HEK293 (cell line): ENCODE measurements at regions not wholly inside any gene's neighbourhood (a gene's known extent, or its start where the extent isn't known, plus 50 kb on each side); places are given as distances from the start of the nearest gene placed in this dataset.

Experiments used
- CTCF ChIA-PET: fragments of 350-600 bp; formaldehyde crosslinking; extraction: SDS; loops from one replicate; lab custom pipeline; 2021; ENCODE audit warnings: antibody characterized with exemption; lab: Yijun Ruan, JAX
- POLR2A ChIA-PET: fragments of 300-600 bp; formaldehyde crosslinking; extraction: SDS; loops from one replicate; lab custom pipeline; 2020; ENCODE audit warnings: antibody characterized with exemption, inconsistent platforms; lab: Yijun Ruan, JAX
- H3K27ac ChIP-seq: fragments of 200-500 bp; sonication (Bioruptor generic); 2 replicates; pipeline ENCODE4 v1.5.1; 2014; ENCODE audit warnings: low read depth, low read length, control low read depth, inconsistent platforms; ENCODE audit errors: extremely low read depth
- H3K36me3 ChIP-seq, 2 experiments: fragments of 200-500 bp in 1 of 2; sonication (Bioruptor generic) in 1 of 2; 1 replicate in 1 of 2; 2 replicates in 1 of 2; pipeline ENCODE4 v1.5.1; 2014 to 2017; ENCODE audit warnings: inconsistent platforms in 2 of 2, low read length in 2 of 2; ENCODE audit not compliant: control insufficient read depth in 2 of 2, insufficient read depth in 1 of 2
- H3K4me1 ChIP-seq: fragments of 200-500 bp; sonication (Bioruptor generic); 2 replicates; pipeline ENCODE4 v1.5.1; 2014; ENCODE audit warnings: mild to moderate bottlenecking, low read length, inconsistent platforms; ENCODE audit not compliant: control insufficient read depth, insufficient read depth
- H3K4me3 ChIP-seq: 2 replicates; pipeline ENCODE4 v1.5.1; 2011; ENCODE audit warnings: low read depth, mild to moderate bottlenecking, control low read depth, low read length, moderate library complexity
- H3K9me3 ChIP-seq: fragments of 200-500 bp; sonication (Bioruptor generic); 2 replicates; pipeline ENCODE4 v1.5.1; 2014; ENCODE audit warnings: low read depth, low read length, inconsistent platforms; ENCODE audit not compliant: control insufficient read depth, insufficient read depth
- GFI1B ChIP-seq: fragments of 450-650 bp; formaldehyde crosslinking; IDR thresholded peaks from 2 replicates; pipeline ENCODE4 v1.5.1; 2016; ENCODE audit warnings: missing biosample characterization, missing genetic modification characterization
- ZFHX2 ChIP-seq: fragments of 450-650 bp; formaldehyde crosslinking; conservative IDR thresholded peaks from 2 replicates; pipeline ENCODE4 v1.5.1; 2016; ENCODE audit warnings: missing biosample characterization, missing genetic modification characterization
- ZFP69B ChIP-seq: fragments of 450-650 bp; formaldehyde crosslinking; IDR thresholded peaks from 2 replicates; pipeline ENCODE4 v1.5.1; 2016; ENCODE audit warnings: missing biosample characterization, missing genetic modification characterization
- ZIC2 ChIP-seq: fragments of 450-650 bp; formaldehyde crosslinking; IDR thresholded peaks from 2 replicates; pipeline ENCODE4 v1.5.1; 2016; ENCODE audit warnings: missing biosample characterization, missing genetic modification characterization
- ZNF132 ChIP-seq: fragments of 450-650 bp; formaldehyde crosslinking; IDR thresholded peaks from 2 replicates; pipeline ENCODE4 v1.5.1; 2017; ENCODE audit warnings: missing biosample characterization, missing genetic modification characterization, borderline replicate concordance
- ZNF16 ChIP-seq: fragments of 450-650 bp; formaldehyde crosslinking; IDR thresholded peaks from 2 replicates; pipeline ENCODE4 v1.5.1; 2016; ENCODE audit warnings: low read depth, missing biosample characterization, missing genetic modification characterization
- ZNF184 ChIP-seq: fragments of 450-650 bp; IDR thresholded peaks from 2 replicates; pipeline ENCODE4 v1.5.1; 2018; ENCODE audit warnings: missing biosample characterization, mild to moderate bottlenecking, missing genetic modification characterization
- ZNF19 ChIP-seq: fragments of 450-650 bp; formaldehyde crosslinking; IDR thresholded peaks from 2 replicates; pipeline ENCODE4; 2016; ENCODE audit warnings: missing biosample characterization, missing genetic modification characterization, low read depth
- ZNF23 ChIP-seq: fragments of 450-650 bp; formaldehyde crosslinking; IDR thresholded peaks from 2 replicates; pipeline ENCODE4 v1.5.1; 2016; ENCODE audit warnings: missing biosample characterization, missing genetic modification characterization, borderline replicate concordance
- ZNF292 ChIP-seq: fragments of 450-650 bp; formaldehyde crosslinking; IDR thresholded peaks from 2 replicates; pipeline ENCODE4 v1.5.1; 2016; ENCODE audit warnings: low read depth, missing biosample characterization, missing genetic modification characterization, borderline replicate concordance
- ZNF354C ChIP-seq: fragments of 450-650 bp; formaldehyde crosslinking; IDR thresholded peaks from 2 replicates; pipeline ENCODE4 v1.5.1; 2016; ENCODE audit warnings: missing biosample characterization, missing genetic modification characterization, low read depth, borderline replicate concordance
- ZNF391 ChIP-seq: fragments of 450-650 bp; formaldehyde crosslinking; IDR thresholded peaks from 2 replicates; pipeline ENCODE4 v1.5.1; 2016; ENCODE audit warnings: low read depth, missing biosample characterization, missing genetic modification characterization, borderline replicate concordance
- ZNF426 ChIP-seq: fragments of 450-650 bp; formaldehyde crosslinking; IDR thresholded peaks from 2 replicates; pipeline ENCODE4 v1.5.1; 2017; ENCODE audit warnings: missing biosample characterization, missing genetic modification characterization, mild to moderate bottlenecking, inconsistent platforms, moderate library complexity
- ZNF654 ChIP-seq: fragments of 450-650 bp; formaldehyde crosslinking; IDR thresholded peaks from 2 replicates; pipeline ENCODE4 v1.5.1; 2016; ENCODE audit warnings: low read depth, missing biosample characterization, missing genetic modification characterization
- ZNF677 ChIP-seq: fragments of 450-650 bp; IDR thresholded peaks from 2 replicates; pipeline ENCODE4 v1.5.0; 2018; ENCODE audit warnings: missing biosample characterization, mild to moderate bottlenecking, missing genetic modification characterization, moderate library complexity
- ZNF777 ChIP-seq: fragments of 450-650 bp; formaldehyde crosslinking; IDR thresholded peaks from 2 replicates; pipeline ENCODE4 v1.5.1; 2017; ENCODE audit warnings: missing biosample characterization, missing genetic modification characterization, borderline replicate concordance
- TF ChIP-seq, protein P1 (sequence below): fragments of 450-650 bp; formaldehyde crosslinking; IDR thresholded peaks from 2 replicates; pipeline ENCODE4 v1.5.1; 2016; ENCODE audit warnings: missing biosample characterization, missing genetic modification characterization
- TF ChIP-seq, protein P2 (sequence below): fragments of 450-650 bp; formaldehyde crosslinking; IDR thresholded peaks from 2 replicates; pipeline ENCODE4 v1.5.1; 2016; ENCODE audit warnings: missing biosample characterization, missing genetic modification characterization
- TF ChIP-seq, protein P3 (sequence below): fragments of 450-650 bp; formaldehyde crosslinking; IDR thresholded peaks from 2 replicates; pipeline ENCODE4 v1.5.1; 2017; ENCODE audit warnings: missing biosample characterization, missing genetic modification characterization

DNA sequence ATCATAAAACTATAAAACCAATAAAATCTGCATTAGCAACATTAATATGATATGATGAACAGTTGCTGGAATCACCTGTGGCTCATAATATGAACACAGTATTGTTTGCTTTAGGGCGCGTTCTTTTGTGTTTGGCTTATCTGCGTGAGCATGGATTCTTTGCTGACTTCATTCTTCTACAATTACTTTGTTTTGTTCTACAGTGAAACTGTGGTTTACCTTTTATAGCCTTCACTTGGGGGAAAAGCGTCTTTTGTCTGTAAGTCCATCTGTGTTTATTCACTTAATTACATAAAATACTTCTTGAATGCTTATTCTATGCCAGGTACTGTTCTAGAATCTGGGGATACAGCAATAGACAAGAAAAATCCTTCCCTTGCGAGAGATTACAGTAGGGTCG lies 74.0 kb upstream of the SEC11C start (continued):
- TF ChIP-seq ZNF677 (tag by site-specific recombination) (no peak), ZFHX2 (tag by site-specific recombination) (no peak), ZNF23 (tag by site-specific recombination) (no peak), ZIC2 (no peak), ZNF292 (tag by site-specific recombination) (no peak)
- TF ChIP-seq, protein P1, sequence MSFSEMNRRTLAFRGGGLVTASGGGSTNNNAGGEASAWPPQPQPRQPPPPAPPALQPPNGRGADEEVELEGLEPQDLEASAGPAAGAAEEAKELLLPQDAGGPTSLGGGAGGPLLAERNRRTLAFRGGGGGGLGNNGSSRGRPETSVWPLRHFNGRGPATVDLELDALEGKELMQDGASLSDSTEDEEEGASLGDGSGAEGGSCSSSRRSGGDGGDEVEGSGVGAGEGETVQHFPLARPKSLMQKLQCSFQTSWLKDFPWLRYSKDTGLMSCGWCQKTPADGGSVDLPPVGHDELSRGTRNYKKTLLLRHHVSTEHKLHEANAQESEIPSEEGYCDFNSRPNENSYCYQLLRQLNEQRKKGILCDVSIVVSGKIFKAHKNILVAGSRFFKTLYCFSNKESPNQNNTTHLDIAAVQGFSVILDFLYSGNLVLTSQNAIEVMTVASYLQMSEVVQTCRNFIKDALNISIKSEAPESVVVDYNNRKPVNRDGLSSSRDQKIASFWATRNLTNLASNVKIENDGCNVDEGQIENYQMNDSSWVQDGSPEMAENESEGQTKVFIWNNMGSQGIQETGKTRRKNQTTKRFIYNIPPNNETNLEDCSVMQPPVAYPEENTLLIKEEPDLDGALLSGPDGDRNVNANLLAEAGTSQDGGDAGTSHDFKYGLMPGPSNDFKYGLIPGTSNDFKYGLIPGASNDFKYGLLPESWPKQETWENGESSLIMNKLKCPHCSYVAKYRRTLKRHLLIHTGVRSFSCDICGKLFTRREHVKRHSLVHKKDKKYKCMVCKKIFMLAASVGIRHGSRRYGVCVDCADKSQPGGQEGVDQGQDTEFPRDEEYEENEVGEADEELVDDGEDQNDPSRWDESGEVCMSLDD (tag by site-specific recombination) = no peak

DNA sequence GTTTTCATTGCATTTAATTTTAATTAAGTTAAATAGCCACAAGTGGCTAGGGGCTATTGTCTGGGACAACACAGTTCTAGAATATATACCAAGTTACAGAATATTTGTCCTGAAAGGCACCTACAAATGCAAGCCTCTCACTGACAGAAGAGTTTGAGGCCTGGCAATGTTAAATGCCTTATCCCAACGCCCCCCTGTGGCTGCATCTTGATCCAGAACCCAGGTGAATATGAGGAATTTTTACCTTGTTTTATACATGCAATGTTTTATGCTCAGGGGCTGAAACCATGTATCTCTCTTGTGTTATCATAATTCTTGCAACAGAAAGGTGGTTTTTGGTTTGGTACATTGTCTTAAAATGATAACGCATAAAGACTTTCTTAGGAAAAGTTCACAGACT lies 71.8 kb upstream of the SEC11C start:
- Histone ChIP-seq H3K4me1 (peaks cover 12% of the 10 kb centered on the region), H3K9me3 (no peaks in the 10 kb centered on the region), H3K36me3 (no peaks in the 10 kb centered on the region), H3K4me3 (no peak overlapping the region), H3K27ac (no peak overlapping the region)
- CTCF ChIA-PET = interaction anchor here (0.6 to 5.8 kb wide), 15 partner anchors 9 to 1993 kb away, joined by 3 to 206 read pairs (median 6); no protein-coding TSS in a partner anchor
- POLR2A ChIA-PET = no interaction called here
- TF ChIP-seq ZNF654 = 0 out of 2 replicates have a peak, but pooled peaks have one; percentile 15
- TF ChIP-seq, protein P1 (tag by site-specific recombination) = no peak
- TF ChIP-seq, protein P2, sequence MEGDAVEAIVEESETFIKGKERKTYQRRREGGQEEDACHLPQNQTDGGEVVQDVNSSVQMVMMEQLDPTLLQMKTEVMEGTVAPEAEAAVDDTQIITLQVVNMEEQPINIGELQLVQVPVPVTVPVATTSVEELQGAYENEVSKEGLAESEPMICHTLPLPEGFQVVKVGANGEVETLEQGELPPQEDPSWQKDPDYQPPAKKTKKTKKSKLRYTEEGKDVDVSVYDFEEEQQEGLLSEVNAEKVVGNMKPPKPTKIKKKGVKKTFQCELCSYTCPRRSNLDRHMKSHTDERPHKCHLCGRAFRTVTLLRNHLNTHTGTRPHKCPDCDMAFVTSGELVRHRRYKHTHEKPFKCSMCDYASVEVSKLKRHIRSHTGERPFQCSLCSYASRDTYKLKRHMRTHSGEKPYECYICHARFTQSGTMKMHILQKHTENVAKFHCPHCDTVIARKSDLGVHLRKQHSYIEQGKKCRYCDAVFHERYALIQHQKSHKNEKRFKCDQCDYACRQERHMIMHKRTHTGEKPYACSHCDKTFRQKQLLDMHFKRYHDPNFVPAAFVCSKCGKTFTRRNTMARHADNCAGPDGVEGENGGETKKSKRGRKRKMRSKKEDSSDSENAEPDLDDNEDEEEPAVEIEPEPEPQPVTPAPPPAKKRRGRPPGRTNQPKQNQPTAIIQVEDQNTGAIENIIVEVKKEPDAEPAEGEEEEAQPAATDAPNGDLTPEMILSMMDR (tag by site-specific recombination) = 0 out of 2 replicates have a peak, but pooled peaks have one; percentile 29

DNA sequence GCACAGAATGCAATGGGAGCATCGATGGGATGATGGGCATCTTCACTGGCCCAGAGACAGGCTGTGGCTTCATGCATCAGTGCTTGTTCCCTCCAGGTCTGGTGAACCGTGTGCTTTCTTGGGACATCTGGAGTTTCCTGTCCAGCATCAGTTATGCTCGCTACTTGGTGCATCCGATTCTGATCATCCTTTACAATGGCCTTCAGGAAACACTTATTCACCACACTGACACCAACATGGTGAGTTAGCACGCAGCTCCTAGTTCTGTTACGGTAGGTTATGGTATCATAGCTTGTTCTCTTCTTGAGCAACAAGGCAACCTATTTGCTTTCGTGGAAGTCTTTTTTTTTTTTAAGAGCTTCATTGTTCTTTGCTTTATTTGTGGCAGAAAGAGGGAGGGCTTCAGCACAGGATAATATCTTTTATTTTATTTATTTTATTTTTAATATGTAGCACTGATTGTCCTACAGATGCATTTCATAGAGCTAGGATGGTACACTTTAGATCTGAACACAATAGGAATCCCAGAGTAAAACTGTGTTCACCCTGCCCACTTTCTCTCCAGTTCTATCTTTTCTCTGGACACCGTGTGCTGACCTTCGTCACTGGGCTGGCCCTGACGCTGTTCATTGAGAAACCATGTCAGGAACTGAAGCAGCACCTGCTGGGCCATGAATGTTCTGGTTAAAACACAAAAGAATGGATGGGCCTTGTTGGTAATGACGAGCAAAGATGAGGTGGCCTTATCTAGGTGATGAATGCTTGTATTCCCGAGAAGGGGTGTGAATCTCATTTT lies 71.2 kb upstream of the SEC11C start:
- Histone ChIP-seq H3K27ac (no peak overlapping the region), H3K9me3 (no peaks in the 10 kb centered on the region), H3K4me1 (peaks cover 12% of the 10 kb centered on the region), H3K36me3 (no peaks in the 10 kb centered on the region), H3K4me3 (no peak overlapping the region)
- POLR2A ChIA-PET = no interaction called here
- CTCF ChIA-PET = interaction anchor here (0.6 to 5.8 kb wide), 16 partner anchors 9 to 1992 kb away, joined by 3 to 206 read pairs (median 4); no protein-coding TSS in a partner anchor
- TF ChIP-seq ZNF132 (no peak), ZNF777 (tag by site-specific recombination) (no peak), ZNF16 (tag by site-specific recombination) (no peak), ZNF426 (tag by site-specific recombination) (no peak), ZNF19 (tag by site-specific recombination) (no peak), ZFP69B (tag by site-specific recombination) (no peak), ZNF354C (tag by site-specific recombination) (no peak), ZNF391 (tag by site-specific recombination) (no peak), ZNF184 (tag by site-specific recombination) (no peak), ZIC2 (no peak), GFI1B (tag by site-specific recombination) (no peak)
- TF ChIP-seq, protein P3, sequence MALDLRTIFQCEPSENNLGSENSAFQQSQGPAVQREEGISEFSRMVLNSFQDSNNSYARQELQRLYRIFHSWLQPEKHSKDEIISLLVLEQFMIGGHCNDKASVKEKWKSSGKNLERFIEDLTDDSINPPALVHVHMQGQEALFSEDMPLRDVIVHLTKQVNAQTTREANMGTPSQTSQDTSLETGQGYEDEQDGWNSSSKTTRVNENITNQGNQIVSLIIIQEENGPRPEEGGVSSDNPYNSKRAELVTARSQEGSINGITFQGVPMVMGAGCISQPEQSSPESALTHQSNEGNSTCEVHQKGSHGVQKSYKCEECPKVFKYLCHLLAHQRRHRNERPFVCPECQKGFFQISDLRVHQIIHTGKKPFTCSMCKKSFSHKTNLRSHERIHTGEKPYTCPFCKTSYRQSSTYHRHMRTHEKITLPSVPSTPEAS = no peak
- TF ChIP-seq, protein P1 (tag by site-specific recombination) = no peak
